ENCODE measurements at regions not wholly inside any gene's neighbourhood (a gene's known extent, or its start where the extent isn't known, plus 50 kb on each side); places are given as distances from the start of the nearest gene placed in this dataset.
"Not testable (repeated sequence)": the region's sequence is repeated elsewhere in the genome, so short reads cannot be mapped to it uniquely, and the experiment has no call there.

DNA sequence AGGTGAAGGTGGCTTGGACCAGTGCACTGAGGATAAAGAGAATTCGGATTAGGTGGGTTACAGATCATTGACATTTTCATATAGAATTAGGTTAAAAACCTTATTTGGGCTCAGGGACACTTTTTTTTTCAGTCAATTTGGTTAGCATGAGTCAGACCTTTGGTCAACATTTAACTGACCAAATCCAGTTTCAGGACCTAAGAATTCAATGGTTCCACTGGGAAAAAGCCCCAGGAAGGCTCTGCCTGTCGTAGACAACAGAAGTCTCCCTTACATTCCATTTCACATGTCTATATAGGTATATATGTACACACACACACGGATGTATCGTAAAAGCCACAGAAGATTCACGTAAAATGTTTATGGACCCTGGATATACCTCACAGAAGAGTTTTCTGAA is 184.2 kb upstream of the RREB1 start:
- DNase-seq = no peak

DNA sequence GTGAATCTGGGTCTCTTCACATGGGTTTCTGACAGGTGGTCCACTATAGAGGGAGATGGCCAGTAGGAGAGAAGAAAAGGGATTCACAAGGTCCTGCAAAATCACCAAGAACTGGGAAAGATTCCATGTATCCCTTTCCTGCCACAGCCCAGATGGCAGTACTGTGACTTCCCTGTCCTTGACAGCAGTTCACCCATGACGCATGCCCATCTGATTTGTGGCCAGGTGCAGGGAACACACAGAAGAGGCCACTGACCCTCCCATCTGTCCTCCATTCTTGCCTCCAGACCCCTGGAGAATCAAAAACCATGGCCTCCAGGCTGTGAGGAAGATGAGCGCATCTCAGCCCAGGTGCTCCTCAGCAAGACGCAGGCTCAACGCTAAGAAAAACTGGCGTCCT is 183.1 kb upstream of the RREB1 start:
- DNase-seq = no peak

DNA sequence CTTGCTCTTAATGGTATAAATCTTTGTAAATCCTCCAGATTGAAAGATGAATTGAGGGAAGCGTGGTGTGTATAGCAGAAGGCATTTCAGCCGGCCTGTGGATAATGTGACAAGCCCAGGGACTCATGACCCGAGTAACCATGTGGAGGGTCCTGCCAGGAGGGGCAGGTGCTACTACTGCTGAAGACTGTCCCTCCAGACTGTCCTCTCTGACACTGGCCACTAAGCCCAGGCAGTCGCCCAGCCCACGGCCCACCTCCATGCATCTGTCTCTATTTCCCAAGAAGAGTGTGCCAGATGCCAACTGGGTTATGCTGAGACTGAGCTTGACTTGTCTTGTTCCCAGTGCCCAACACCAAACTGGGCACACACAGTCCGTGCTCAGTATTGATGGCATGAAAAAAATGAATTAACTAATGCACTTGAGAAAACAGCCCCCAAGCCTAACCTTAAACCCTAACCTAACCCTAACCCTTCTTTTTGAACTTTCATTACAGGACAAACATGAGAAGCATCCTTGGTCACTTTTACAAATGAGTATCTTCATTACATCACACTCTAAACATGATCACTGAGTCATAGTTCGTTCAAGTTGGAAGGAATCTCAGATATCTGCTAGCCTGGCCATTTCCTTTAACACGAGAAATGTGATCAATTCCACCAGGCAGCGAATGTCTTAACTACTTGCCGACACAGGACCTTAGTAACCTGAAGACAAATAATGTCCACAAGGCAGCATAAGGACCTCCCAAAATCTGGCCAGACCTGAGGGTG is 182.2 kb upstream of the RREB1 start:
- DNase-seq = no peak

DNA sequence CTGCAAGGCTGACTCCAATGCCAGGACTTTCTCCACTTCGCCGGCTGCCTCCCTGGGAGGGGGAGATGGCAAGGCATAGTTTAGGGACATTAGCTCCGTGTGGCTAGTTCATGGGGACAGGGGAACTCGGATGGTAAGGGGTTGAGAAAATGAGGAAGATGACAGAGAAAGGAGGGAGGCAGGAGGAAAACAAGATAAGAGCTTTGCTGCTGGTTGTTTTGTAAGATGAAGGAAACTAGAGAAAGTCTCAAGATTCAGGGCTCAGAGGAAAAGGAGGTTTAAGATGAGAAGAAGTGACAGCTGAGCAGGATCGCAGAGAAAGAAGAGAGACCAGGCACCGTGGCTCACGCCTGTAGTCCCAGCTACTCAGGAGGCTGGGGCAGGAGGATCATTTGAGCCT is 180.9 kb upstream of the RREB1 start:
- DNase-seq = no peak

DNA sequence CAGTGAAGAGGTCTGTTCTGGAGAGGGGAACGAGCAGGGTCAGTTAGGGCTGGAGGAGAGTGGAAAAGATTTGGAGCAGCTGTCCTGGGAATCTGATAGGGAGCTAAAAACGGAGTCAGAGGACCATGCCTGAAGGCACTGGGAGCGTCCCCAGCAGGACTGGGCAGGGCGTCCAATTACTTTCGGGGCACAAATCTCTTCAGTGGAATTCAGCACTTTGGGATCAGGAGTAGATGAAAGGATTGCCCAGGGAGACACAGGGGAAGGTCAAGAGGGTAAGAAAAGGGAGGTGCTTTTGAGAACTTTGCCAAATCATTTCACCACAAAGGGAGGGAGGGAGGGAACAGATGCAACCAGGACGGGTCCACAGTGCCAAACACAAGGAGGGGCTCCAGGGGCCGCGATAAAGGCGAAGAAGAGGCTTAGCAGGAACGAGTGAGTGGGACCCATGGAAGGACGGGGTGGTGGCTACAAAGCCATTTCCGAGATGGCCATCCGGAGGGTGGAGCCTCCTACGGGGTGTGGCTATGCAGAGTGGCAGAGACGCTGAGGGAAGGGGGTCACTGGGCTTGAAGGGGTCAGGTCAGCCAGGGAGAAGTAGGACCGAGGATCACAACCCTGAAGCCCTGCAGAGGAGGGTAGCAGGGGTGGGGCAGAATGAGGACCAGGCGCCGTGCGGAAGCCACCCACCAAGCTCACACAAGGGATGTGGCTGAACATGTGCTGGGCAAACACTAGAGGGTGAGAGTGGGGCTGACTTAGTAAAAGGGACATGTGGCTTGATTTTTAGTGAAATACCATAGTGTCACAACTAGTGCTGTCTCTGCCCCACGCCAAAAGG is 180.0 kb upstream of the RREB1 start:
- DNase-seq = no peak

DNA sequence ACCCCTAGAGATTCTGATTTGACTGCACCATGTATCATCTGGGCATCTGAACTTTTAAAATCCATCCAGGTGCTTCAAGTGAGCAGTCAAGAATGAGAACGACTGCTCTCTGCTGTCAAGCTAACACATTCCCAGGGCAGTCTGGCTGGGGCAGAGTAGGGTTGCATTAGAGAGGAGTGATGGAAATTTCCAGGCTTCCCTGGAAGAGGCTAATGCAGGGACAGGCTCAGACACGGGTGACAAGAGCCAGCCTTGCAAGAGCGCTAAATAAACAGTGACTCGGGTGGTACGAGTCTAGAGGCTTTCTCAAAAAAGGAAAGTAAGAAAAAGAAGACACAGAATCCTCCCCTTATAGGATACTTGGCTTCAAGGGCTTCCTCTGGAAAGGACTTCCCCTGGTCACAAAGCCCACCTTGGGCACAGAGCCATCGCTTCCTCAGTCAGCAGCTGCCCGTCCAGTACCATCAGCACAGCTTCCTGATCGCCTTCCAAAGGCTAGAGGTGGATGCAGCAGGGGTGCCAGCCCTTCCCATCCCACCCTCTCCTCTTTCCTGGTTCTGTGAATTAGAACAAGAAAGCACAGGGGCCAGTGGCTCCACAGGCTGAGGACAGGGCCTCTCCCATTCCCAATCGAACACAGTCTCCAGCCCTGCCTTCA is 177.4 kb upstream of the RREB1 start:
- no peak for DNase-seq

DNA sequence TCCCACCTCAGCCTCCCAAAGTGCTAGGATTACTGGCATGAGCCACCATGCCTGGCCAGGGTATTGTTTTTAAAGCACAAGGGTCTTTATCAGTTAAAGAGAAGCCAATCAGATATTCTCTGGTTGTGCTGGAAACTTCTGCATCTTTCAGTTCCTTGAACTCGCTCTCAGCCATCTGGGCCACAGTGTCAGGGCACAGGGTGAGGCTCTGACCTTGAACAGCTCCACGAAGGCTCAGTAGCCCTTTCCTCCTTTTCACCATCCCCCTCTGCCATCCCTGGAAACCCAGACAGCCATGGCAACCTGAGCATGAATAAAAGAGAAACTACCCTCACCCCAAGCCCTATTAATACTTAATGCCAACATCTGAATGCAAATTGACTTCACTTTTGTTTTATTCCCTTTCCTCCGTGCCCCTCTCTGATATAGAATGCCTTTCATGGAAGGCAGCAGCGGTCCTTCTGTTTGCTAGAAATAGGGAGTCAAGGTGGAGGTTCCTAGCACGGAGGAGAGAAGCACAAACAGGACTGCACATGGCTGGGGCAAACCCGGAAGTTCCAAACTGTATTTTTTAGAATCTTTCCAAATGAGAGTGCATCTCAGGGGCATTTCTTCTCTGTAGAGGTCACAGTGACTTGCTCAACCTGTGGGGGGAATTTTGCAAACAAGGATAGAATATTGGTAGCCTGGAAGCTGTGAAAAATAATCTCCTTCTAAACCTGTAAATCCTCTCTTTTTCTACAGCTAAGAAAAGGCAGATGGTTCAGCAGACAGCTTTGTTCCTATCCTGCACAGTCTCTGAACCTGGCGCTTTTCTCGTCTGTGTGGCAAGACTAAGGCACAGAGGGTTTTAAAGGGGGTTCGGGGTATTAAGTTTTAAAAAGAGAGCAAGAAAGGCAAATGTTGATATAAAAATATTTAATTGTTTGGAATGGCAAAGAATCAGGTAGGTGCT is 176.4 kb upstream of the RREB1 start:
- no peak for DNase-seq

DNA sequence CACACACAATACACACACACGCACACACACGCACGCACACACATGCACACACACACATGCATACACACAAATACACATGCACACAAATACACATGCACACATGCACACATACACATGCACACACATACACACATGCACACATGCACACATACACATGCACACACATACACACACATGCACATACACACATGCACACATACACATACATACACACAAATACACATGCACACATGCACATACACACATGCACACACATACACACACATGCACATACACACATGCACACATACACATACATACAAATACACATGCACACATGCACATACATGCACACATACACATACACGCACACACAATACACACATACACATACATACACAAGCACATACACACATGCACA is 175.4 kb upstream of the RREB1 start:
- DNase-seq = no peak

DNA sequence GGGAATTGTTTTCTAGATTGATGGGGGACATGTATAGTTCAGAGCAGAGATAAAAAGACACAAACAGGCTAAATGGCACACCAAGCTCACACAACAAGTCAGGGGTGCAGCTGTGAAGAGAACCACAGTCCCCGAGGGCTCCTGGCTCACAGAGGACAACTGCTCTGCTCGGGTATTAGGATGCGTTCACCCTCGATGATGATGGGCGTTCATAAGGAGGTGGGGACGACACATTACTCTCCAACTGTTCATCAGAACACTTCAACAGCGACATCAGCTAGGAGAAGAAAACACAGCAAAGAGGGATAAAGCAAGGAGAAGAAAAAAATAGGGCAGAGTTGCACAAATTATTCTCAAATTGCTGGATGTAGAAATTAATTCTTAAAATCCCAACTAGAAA is 174.8 kb upstream of the RREB1 start:
- DNase-seq = no peak

DNA sequence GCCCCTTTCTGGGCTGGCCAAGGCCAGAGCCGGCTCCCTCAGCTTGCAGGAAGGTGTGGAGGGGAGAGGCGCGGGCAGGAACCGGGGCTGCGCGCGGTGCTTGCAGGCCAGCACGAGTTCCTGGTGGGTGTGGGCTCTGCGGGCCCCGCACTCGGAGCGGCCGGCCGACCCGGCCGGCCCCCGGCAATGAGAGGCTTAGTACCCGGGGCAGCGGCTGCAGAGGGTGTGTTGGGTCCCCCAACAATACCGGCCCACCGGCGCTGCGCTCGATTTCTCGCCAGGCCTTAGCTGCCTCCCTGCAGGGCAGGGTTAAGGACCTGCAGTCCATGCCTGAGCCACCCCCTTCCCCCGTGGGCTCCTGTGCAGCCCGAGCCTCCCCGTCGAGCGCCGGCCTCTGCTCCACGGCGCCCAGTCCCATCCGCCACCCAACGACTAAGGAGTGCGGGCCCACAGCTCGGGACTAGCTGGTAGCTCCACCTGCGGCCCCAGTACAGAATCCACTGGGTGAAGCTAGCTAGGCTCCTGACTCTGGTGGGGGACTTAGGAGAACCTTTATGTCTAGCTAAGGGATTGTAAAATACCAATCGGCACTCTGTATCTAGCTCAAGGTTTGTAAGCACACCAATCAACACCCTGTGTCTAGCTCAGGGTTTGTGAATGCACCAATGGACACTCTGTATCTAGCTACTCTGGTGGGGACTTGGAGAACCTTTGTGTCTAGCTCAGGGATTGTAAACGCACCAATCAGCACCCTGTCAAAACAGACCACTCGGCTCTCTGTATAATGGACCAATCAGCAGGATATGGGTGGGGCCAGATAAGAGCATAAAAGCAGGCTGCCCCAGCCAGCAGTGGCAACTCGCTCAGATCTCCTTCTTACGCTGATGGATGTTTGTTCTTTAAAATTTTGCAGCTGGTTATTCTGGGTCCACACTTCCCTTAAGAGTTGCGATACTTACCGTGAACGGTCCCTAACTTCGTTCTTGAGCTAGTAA is 167.4 kb upstream of the RREB1 start:
- no peak for DNase-seq

DNA sequence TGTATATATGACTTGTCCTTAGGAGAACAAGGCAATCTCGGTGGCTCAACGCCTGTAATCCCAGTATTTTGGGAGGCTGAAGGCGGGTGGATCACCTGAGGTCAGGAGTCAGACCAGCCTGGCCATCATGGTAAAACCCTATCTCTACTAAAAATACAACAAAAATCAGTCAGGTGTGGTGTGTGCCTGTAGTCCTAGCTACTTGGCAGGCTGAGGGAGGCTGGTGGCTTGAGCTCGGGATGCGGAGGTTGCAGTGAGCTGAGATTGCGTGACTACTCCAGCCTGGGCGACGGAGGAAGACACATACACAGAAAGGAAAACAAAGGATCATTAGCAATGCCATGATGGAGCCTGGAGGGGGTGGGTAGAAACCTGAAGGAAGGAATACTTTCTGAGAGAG is 166.6 kb upstream of the RREB1 start:
- DNase-seq = no peak

DNA sequence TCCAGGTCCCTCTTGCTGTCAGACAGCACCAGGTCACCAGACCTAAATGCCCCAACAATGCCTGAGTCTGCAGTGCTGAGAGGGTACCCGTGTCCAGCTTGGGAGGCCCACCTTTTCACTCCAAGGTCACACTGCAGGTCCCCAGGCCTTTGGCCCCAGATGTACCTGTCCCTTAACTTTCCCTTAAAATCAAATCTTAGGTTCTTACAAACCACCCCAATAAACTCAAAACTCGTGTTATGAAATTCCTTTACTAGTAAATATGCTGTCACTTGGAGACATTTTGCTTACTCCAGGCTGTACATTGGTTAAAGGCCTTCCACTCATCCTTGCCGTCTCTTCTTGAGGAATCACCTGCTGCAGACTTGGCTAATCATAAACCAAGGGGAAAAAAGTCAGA is 165.7 kb upstream of the RREB1 start:
- no peak for DNase-seq

DNA sequence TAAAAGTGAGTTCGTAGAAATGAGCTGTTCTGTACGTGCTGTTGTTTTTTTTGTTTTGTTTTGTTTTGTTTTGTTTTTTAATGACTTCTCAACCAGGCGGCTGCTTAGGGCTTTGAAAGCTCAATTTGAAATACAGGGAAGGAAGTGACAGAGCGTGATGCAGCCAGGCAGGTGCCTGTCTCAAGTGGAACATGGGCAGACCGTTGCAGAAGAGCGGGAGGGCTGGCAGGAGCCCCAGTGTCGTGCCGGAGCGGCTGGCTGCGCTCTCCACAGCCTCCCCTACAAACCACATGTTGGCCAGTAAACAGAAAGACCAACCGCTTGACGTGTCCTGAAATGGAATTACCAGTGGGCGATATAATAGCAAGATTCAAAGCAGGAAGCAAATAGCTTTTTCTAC is 164.9 kb upstream of the RREB1 start:
- DNase-seq = no peak

DNA sequence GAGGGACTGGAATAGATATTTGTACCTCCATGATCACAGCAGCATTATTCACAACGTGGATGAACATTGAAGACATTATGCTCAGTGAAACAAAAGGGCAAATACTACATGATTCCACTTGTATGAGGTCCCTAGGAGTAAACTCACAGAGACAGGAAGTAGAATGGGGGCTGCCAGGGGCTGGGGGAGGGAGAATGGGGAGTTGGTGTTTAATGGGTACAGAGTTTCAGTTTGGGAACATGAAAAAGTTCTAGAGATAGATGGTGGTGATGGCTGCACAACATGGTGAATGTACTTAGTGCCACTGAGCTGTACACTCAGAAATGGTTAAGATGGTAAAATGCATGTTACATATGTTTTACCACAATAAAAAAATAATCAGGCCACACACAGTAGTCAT is 164.3 kb upstream of the RREB1 start:
- DNase-seq = no peak

DNA sequence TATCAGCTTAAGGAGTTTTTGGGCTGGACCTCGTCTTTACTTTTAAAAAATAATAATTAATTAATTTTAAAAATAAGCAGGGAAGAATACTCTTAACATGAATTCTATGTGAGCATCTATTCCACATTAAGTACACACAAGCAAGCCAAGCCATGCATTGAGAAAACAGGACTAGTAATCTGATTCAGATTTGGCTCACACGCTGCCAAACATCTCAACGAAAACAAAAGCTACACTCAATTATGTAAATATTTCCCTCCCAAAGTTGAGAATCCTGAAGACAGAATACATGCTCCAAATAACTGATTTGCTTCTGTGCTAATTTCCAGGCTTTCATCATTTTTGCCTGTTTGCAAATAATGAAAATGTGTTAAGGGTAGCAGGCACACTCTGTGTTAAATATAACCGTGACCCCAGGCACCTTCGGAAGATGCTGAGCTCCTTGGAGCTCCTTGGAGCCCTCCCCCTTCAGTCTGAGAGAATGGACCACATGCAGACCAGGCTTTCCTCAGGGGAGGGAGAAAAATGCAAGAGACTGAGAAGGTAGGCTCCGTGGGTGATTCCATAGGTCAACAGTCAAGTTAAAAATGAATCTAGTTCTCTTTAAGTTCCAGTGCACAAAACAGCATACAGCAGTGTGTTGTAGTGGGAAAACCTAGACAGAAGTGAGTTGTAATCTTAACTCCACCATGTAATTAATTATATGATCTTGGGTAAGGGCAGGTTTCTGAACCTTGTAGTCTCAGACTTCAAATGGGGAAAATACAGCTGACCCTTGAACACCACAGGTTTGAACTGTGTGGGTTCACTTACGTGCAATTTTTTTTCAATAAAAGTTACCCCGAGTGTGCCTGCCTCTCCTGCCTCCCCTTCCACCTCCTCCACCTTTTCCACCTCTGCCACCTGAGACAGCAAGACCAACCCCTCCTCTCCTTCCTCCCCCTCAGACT is 161.3 kb upstream of the RREB1 start:
- DNase-seq = no peak

DNA sequence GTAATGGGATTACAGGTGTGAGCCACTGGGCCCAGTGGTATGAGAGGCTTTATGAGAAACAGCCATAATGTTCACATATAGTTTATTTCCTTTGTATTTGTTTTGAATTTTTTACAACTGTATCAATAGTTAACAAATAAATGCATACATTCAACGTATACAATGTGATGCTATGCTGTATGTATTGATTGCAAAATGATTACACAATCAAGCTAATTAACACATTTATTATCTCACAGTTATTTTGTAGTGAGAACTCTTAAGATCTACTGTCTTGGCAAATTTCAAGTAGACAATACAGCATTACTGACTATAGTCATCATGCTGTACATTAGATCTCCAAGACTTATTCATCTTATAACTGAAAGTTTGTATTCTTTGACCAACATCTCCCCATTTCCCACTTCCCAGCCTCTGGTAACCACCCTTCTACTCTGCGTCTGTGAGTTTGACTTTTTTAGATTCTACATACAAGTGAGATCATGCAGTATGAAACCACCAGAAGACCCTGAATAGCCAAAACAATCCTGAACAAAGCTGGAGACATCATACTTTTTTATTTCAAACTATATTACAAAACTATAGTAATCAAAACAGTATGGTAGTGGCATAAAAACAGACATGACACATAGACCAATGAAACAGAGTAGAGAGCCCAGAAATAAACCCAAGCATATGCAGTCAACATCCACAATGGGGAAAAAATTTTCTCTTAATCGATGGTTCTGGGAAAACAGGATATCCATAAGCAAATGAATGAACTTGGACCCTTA is 157.2 kb upstream of the RREB1 start:
- DNase-seq = no peak

DNA sequence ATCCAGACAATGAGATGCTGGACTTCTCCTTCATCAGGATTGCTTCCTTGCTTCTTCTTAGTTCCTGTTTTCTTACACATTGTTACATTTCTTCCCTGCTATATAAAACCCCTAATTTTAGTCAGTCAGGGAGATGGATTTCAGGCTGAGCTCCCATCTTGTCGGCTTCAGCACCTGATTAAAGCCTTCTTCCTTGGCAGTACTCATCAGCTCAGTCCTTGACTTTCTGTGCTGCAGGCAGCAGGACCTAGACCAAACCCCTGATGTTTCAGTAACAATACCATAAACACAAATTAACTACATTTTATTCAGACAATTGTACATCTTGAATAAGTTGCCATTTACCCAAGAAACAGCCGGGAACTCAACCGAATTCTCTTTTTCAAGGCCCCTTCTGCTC is 156.4 kb upstream of the RREB1 start:
- DNase-seq = no peak

DNA sequence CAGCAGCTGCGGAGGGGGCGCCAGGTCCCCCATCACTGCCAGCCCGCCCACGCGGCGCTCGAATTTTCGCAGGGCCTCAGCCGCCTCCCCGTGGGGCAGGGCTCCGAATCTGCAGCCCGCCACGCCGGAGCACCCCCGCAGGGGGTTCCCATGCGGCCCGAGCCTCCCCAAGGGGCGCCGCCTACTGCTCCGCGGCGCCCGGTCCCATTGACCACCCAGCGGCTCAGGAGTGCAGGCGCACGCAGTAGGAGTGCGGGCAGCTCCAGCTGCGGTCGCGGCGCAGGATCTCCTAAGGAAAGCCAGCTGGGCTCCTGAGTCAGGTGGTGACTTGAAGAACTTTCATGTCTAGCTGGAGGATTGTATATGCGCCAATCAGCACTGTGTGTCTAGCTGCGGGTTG is 155.3 kb upstream of the RREB1 start:
- no peak for DNase-seq

DNA sequence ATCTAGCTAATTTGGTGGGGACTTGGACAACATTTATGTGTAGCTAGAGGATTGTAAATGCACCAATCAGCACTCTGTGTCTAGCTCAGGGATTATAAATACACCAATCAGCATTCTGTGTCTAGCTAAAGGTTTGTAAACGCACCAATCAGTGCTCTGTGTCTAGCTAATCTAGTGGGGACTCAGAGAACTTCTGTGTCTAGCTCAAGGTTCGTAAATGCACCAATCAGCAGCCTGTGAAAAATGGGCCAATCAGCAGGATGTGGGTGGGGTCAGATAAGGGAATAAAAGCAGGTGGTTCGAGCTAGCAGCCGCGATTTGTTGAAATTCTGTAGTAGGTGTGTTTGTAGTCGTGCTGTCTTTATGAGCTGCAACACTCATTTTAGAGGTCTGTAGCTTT is 154.8 kb upstream of the RREB1 start:
- DNase-seq = not testable (repeated sequence)
